ENCODE measurements at regions not wholly inside any gene's neighbourhood (a gene's known extent, or its start where the extent isn't known, plus 50 kb on each side); places are given as distances from the start of the nearest gene placed in this dataset.
"Not testable (repeated sequence)": the region's sequence is repeated elsewhere in the genome, so short reads cannot be mapped to it uniquely, and the experiment has no call there.

DNA sequence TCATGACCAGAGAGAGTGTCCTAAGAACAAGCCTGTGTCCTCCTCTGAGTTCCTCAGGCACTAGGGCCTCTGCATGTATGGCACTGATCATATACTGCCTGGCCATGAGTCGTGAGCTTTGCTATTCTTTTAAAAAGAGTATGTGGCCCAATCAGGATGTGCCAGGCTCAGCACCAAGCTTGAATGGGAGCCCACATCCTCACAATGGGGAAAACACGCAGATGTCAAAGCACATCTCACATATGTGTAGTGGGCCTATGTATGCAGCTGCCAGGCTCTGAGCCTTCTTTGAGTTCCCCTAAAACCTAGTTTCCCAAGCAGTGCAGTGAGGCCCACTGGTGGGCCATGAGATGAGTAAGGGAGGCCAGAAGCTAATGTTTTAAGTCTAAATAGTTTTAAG, 69.9 kb upstream of the SLC1A4 start:
- no peak for FAIRE-seq

DNA sequence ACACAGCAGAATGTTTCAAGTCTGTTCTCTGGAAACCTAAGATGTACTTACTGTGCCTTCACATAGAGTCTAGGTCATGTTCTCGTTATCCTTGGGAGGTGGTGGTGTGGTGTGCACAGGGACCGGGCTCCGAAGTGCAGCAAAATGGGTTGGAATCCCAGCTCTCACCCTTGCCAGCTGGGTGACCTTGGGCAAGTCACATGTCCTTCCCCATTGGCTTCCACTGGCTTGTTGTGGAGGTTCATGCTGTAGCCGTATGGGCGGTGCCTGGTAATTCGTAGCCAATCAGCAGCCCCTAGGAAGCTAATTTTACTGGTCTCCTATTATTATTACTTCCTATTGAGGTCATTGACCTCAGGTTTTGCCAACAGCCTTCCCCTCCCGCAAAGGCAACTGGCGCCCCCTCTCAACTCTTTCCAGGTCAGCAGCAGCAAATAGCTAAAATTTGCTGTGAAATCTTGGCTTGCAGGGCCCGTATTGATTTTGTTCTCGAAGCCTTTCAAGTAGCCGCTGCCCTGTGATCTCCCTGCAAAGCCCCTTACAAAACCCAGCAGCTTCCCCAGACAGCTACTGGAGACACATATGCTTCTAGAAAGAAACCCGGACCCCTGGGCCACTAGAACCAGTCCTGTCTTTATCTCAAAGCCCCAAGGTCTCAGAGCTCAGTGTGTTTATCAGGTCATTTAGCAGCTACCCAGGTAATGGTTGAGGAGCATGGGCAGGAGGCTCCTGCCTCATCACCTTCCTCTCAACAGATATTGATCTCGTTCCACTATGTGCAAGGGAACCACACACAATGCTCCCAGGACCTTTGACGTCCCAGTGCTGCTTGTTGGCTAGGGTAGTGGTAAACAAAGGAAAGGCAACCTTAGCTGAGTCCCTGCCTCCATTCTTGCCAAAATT, 66.5 kb upstream of the SLC1A4 start:
- no peak for FAIRE-seq

DNA sequence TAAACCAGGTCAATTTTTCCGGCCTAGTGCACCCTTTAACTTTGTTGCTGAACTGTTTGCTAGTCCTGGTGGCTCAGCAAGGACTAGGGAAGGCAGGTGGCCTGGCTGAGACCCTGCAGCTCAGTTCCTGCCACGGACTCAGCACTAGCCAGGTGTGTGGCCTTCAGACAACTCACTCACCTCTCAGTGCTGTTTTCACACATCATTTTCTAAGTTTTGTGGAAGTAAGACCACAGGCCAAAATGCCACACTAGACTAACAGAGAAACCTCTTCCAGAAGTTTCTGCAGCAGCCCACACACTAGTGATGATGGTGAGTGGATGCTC, 65.9 kb upstream of the SLC1A4 start:
- no peak for FAIRE-seq

DNA sequence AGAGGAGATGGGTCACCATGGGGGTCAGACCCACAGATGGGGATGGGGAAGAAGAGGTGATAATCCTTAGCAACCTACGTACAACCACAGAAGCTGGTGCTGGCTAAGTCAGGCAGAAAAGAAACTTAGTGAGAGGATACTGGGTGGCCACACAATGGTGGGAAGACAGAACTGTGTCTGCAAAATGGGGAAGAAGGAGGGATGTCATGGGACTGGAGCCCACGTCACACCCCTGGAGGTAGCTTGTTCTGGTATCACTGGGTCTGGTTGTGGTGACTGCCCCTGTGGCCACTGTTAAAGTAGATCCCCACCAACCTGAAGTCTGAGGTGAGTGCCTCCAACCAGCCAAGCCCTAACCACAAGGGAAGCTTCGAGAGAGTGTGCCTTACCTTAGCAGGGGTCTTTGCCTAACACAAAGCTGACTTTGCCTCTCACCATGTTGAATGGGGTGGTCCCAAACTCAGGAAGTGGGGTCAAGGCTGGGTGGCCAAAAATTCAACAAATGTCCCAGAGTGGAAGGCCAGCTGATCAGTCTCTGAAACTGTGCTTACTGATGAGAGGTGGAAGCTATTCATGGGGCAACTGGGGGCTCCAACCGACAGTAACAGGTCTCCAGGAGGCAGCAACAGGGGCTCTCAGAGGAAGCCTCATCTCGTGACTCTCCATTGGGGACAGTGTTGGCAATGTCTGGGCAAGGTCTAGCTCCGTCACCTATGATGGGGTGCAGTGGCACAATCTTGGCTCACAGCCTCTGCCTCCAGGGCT, 64.8 kb upstream of the SLC1A4 start:
- FAIRE-seq = no peak

DNA sequence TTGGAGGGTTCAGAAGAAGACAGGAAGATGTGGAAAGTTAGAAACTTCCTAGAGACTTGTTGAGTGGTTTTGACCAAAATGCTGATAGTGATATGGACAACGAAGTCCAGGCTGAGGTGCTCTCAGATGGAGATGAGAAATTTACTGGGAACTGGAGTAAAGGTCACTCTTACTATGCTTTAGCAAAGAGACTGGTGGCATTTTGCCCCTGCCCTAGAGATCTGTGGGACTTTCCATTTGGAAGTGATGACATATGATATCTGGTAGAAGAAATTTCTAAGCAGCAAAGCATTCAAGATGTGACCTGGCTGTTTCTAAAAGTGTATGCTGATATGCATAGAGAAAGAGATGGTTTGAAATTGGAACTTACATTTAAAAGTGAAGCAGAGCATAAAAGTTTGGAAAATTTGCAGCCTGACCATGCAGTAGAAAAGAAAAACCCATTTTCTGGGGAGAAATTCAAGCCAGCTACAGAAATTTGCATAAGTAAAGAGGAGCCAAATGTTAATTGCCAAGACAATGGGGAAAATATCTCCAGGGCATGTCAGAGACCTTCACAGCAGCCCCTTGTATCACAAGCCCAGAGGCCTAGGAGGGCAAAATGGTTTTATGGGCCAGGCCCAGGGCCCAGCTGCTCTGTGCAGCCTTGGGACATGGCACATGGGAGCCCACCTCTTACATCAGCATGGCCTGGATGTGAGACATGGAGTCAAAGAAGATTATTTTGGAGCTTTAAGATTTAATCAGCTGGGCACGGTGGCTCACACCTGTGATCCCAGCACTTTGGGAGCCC, 63.1 kb upstream of the SLC1A4 start:
- FAIRE-seq = not testable (repeated sequence)

DNA sequence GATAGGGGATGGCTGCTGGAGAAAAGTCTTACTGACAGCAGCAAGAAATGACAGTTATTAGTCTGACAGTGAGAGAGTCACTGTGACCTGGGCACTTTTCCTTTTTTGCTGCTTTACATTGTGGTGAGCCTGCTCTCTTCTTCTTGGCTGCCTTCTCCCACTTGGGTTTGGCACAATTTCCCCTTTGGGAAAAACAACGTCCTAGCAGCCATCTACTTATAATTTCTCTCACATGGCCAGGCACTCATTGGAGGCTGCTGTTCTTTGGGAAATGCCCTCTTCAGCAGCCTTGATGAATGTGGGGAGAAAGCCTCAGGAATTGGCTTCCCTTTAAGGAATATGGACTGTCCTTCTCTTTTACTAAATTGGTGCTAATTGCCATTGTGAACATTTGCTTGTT, 60.4 kb upstream of the SLC1A4 start:
- FAIRE-seq = no peak

DNA sequence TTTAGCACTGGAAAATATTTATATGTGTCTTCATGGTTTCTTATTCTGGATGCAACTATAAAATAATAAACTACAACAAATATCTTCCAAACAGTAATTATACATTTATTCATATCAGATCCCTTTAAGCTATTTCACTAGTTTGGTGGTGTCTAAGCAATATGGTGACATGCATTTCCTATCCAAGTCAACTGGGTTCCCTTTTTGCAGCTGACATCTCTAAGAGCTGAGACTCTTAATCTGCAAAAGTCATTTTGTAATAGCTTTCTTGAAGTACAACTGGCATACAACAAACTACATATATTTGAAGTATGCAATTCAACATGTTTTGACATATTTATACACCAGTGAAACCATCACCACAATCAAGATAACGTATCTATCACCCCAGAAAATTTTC, 59.9 kb upstream of the SLC1A4 start:
- no peak for FAIRE-seq

DNA sequence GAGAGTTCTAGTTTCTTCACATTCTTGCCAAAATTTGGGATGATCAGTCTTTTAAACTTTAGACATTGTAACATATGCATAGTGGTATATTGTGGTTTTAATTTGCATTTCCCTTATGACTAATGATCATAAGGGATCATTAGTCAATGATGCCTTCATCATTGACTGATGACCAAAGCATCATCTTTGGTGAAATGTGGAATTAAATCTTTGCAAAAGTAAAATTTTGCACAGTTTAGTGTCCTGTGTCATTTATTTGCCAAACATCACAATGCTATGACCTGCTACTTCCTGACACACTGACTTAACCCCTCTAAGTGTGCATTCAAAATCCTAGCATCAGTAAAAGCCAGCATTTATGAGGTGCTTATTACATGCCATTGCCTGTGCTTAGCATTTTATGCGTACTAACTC, 58.9 kb upstream of the SLC1A4 start:
- FAIRE-seq = no peak

DNA sequence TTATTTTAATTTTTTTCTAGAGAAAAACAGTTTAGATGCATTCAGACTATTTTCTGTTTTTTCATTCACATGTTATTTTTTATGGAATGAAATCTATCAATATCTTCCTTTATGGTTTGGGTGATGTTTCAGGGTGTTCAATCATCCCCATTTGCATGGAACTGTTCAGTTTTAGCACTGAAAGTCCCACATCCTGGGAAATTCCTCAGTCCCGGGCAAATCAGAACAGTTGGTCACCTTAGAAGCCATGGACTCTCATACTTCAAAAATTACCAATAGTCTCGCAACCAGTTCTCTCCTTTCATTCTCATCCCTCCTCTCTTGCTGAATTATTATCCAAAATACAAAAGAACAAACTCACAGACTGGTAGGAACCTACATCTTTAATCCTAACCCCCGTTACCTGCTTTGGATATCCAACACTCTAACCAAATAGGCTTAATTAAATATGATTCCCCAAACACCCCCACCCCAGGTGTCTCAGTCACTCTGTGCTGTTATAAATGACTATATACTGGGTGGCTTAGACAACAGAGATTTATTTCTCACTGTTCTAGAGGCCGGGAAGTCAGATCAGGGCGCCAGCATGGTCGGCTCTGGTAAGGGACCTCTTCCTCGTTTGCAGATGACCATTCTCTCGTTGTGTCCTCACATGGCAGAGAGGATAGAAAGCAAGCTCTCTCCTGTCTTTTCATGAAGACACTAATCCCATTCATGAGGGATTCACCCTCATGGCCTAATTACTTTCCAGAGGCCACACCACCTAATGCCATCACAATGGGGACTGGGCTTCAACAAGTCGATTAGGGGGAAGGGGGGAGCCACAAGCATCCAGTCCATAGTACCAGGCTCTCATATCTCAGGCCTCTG, 57.7 kb upstream of the SLC1A4 start:
- FAIRE-seq = no peak

DNA sequence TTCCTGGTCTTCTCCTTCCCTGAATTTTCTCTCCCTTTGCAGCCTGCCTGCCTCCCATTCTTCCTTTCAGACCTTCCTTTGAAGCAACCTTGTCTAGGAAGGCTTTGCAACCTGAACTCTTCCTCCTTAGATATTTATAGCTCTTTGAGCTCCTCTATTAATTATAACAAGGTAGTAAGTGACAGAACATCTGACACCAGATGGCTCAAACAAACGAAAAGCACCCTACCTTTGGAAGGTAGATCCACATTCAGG, 57.2 kb upstream of the SLC1A4 start:
- FAIRE-seq = no peak

DNA sequence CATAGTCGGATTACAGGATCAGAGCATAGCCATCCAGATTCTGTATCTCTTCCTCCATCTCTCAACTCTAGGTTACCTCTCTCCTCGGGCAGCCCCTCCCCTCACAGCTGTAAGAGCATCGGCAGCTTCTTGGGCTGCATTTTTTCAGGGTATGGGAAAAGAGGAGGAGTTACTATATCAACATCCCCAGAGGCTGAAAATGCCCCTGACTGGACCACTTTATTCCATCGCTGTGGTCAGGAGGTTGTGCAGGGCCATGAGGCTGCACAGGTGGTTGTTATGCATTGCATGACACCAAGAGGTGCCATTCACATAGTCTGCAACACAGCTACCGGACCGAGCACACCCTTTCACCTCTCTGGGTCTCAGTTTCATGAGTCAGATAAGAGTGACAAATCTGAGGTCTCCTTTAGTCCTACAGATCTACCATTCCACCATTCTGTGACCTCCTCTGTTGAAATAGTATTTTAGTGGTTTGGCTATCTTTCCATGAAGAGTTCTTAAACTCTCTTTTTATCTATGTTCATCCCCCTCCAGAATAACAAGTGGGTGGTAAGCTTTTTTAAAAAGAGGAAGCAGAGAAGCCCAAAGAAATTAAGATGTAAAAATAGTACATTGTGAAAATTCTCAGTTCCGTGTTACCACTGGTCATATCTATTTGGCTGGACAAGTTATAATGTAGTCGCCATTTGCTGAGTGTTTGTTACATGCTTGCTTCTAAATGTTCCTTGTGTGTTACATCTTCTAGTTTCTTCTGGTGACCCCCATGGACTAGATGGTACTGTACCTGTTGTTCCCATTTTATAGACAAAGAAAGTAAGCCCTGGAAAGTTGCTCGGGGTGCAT, 56.6 kb upstream of the SLC1A4 start:
- no peak for FAIRE-seq

DNA sequence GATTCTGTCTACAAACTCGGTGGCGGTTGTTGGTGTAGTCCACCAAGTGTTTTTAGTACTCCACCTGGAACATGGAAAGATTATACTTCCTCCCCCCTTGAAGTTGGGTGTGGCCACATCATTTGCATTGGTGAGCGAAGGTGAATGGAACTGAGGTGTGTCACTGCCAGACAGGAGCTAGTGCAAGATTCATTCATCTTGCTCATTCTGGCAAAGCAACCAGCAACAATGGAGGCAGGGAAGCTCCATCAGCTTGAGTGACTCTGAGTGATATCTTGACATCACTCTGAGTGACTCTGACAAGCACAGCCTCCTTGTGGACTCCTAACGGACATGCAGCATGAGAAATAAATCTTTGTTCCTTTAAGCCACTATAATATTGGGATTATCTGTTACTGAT, 54.7 kb upstream of the SLC1A4 start:
- FAIRE-seq = no peak

DNA sequence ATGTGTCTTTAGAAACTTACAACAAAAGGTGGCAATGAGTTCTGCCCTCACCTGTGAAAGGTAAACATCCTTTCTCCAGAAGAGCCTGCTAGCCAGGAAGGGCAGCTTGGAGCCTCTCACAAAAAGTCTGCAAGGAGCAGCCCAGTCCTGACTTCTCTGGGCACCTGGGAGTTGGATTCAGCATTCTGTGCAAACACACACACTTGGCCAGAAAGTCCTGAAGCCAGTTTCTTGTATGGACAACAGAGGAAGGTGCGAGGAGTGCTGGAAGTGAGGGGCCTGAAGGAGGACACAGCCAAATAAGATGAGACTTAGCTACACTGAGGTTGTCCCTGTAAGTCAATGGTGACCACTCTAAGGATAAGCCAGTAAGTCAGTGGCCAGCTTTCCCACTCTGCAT, 52.4 kb upstream of the SLC1A4 start:
- no peak for FAIRE-seq

DNA sequence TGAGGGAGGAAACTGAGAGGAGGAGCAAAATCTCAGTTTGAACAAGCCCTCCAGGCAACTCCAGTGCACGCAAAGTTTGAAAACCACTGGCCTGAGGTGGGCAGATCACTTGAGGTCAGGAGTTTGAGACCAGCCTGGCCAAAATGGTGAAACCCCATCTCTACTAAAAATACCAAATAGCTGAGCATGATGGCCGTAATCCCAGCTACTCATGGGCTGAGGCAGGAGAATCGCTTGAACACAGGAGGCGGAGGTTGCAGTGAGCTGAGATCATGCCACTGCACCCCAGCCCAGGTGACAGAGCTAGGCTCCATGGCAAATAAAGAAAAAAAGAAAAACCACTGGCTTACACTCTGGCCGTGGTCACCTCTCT, 51.9 kb upstream of the SLC1A4 start:
- not testable (repeated sequence) for FAIRE-seq

DNA sequence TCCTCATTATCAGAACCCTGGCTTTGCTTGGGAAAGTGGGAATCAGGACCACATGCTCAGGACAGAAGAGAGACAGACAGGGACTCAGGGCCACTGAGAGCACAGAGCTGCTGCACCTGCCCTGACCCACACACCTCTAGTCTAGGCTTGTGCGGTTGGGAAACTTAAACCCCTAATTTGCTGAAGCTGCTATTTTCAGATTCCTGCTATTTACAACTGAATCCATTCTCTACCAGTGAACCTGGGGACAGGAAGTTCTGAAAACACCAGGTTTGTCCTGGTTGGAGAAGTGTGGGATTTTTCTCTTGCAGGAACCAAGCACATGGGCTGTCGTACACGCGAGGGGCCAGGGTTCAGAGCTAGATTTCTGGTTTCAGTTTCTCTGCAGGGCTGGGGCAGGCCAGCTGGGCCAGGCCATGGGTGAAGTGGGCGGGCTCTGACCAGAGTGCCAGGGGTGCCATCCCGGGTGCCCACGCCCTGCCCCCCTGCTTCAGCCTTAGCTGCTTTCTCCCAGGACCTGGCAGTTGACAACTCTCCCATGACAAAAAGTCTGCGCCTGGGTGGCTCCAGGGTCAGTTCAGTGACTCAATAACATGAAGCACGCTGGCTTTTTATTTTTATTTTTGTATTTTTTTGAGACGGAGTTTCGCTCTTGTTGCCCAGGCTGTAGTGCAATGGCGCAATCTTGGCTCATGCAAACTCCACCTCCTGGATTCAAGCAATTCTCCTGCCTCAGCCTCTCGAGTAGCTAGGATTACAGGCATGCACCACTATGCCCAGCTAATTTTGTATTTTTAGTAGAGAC, 51.3 kb upstream of the SLC1A4 start:
- no peak for FAIRE-seq

DNA sequence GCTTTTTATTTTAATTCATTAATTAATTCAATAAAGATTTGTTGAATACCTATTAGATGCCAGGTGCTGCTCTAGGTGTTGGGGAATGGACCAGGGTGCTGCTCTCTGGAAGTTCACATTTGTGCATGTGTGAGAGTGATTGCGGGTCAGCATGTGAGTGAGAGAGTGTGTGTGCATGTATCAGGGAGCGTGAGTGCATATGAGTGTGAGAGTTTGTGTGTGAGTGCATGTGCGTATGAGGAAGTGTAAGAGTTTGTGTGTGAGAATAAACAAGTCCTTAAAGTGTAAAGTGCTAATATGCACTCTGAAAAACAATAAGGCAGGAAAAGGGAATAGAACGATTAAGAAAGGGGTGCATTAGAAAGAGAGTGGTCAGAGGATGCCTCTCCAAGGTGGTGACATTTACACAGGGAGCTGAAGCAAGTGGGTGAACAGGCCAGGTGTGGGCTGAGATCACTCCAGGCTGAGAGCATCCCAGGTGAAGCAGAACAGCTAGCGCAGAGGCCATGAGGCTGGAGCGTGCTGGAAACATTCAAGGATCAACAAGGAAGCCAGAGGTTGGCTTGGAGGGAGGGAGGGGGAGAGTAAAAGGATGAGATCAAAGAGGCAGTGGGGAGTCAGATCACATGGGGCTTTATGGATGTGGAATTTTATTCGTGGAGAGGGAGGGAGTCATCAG, 50.5 kb upstream of the SLC1A4 start:
- no peak for FAIRE-seq

DNA sequence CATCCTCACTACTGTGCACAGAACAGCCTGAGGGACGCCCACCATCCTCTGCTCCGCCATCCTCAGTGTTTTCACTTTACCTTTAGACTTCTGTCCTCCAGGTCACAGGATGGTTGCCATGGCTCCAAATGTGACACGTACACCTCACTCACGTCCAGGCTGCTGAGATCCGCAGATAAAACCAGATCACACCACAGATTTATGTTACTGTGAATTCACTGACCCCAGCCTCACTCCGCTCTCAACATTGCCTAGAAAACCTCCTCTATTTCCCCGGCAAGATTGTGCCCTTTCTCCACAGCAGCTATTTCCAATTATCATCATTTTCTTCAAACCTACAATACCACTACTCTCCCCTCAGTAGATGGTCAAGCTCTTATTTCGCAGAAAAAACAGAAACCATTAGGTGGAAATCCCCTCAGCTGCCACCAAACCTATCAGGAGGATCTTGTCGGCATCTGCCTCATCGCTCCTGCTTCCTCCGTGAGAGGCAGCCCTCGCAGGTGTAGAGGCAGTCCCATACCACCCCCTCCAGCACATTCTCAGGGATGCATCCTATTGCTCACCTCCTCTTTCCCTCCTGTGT, 49.8 kb upstream of the SLC1A4 start:
- no peak for FAIRE-seq

All from endometrium (tissue), 2 donors.